GM21825 (cell line): ENCODE measurements at regions not wholly inside any gene's neighbourhood (a gene's known extent, or its start where the extent isn't known, plus 50 kb on each side); places are given as distances from the start of the nearest gene placed in this dataset.
"Not testable (repeated sequence)": the region's sequence is repeated elsewhere in the genome, so short reads cannot be mapped to it uniquely, and the experiment has no call there.

ENCODE experiments used
- ATAC-seq: cut with Tn5 transposase; IDR thresholded peaks from one replicate; pipeline ENCODE4 v1.9.1; 2021; ENCODE audit warnings: mild to moderate bottlenecking, moderate library complexity; ENCODE audit not compliant: unreplicated experiment

- not testable (repeated sequence) for ATAC-seq
Observed at GRCh38 chr5:17755406-17755805, 121.1 kb downstream of the TAF11L14 start.

GRCh38 chr5:17761326-17761725 lies 127.1 kb downstream of the TAF11L14 start:
- no peak for ATAC-seq

GRCh38 chr5:17763301-17763700 lies 129.0 kb downstream of the TAF11L14 start:
- ATAC-seq, result no peak

GRCh38 chr5:17766031-17766430 lies 131.8 kb downstream of the TAF11L14 start:
- ATAC-seq, result no peak

- ATAC-seq, result no peak
Observed at GRCh38 chr5:17769277-17769676, 135.0 kb downstream of the TAF11L14 start.

- ATAC-seq, result no peak
Observed at GRCh38 chr5:17772232-17772631, 138.0 kb downstream of the TAF11L14 start.

- ATAC-seq, result no peak
Observed at GRCh38 chr5:17785774-17786173, 151.5 kb downstream of the TAF11L14 start.

GRCh38 chr5:17788351-17788750 lies 154.1 kb downstream of the TAF11L14 start:
- ATAC-seq, result no peak

GRCh38 chr5:17794201-17794600 lies 159.9 kb downstream of the TAF11L14 start:
- no peak for ATAC-seq

- ATAC-seq, result no peak
Observed at GRCh38 chr5:17794815-17795214, 160.6 kb downstream of the TAF11L14 start.

GRCh38 chr5:17796142-17796541 lies 161.9 kb downstream of the TAF11L14 start:
- ATAC-seq, result no peak

- ATAC-seq, result no peak
Observed at GRCh38 chr5:17796757-17797396, 162.6 kb downstream of the TAF11L14 start.

GRCh38 chr5:17799521-17799920 lies 165.3 kb downstream of the TAF11L14 start:
- ATAC-seq, result no peak

GRCh38 chr5:17801595-17801994 lies 167.3 kb downstream of the TAF11L14 start:
- ATAC-seq, result no peak

- no peak for ATAC-seq
Observed at GRCh38 chr5:17802256-17802655, 168.0 kb downstream of the TAF11L14 start.

- ATAC-seq, result no peak
Observed at GRCh38 chr5:17803971-17804370, 169.7 kb downstream of the TAF11L14 start.

GRCh38 chr5:17805227-17805825 lies 171.1 kb downstream of the TAF11L14 start:
- no peak for ATAC-seq

GRCh38 chr5:17806818-17807468 lies 172.7 kb downstream of the TAF11L14 start:
- ATAC-seq, result no peak

- ATAC-seq, result no peak
Observed at GRCh38 chr5:17808566-17808965, 174.3 kb downstream of the TAF11L14 start.

GRCh38 chr5:17810734-17811133 lies 176.5 kb downstream of the TAF11L14 start:
- no peak for ATAC-seq

- no peak for ATAC-seq
Observed at GRCh38 chr5:17813214-17813613, 179.0 kb downstream of the TAF11L14 start.

GRCh38 chr5:17816505-17816904 lies 182.2 kb downstream of the TAF11L14 start:
- ATAC-seq, result no peak
